ENCODE measurements at regions not wholly inside any gene's neighbourhood (a gene's known extent, or its start where the extent isn't known, plus 50 kb on each side); places are given as distances from the start of the nearest gene placed in this dataset.

GRCh38 chrX:9164086-9164485 lies 130.2 kb upstream of the FAM9B start:
- Histone ChIP-seq H3K27me3 (replicated peaks in 1 of 2; ENCODE audit: control insufficient read depth in 2 of 2, insufficient read depth in 2 of 2, low read length in 1 of 2) (no peaks in the 10 kb centered on the region), H3K36me3 (ENCODE audit: control insufficient read depth in 2 of 2, insufficient read depth in 2 of 2, low read length in 1 of 2) (no peaks in the 10 kb centered on the region), H3K4me3 (no peak overlapping the region), H3K4me2 (ENCODE audit: control insufficient read depth, insufficient read depth) (no peak overlapping the region), H3K79me2 (ENCODE audit: control insufficient read depth, insufficient read depth, low read length) (no peaks in the 10 kb centered on the region), H3K9ac (ENCODE audit: control insufficient read depth, insufficient read depth, low read length) (no peak overlapping the region), H3K9me3 (replicated peaks; ENCODE audit: control insufficient read depth, insufficient read depth, low read length) (no peaks in the 10 kb centered on the region; the same call in 2 of the 3 replicates), H2AFZ (ENCODE audit: control insufficient read depth, low read depth, low read length) (no peak overlapping the region), H3K4me1 (ENCODE audit: control insufficient read depth, insufficient read depth, low read length) (no peaks in the 10 kb centered on the region), H4K20me1 (ENCODE audit: control insufficient read depth, insufficient read depth) (no peaks in the 10 kb centered on the region), H3K27ac (ENCODE audit: control insufficient read depth, insufficient read depth) (no peak overlapping the region)
- SMC1A ChIA-PET (ENCODE audit: uncharacterized antibody, unreplicated experiment): no interaction called here
- BruUV-seq (replicated peaks): no TSS peak
- 27% methylated on average over 6 of the region's 7 CpGs for WGBS (ENCODE audit: insufficient coverage, insufficient replicate concordance, low lambda C conversion rate, missing lambda C conversion rate)
- RAD21 ChIA-PET (ENCODE audit: unreplicated experiment): no interaction called here
- no peak for DNase-seq (ENCODE audit: low read depth, low spot score)
- in situ Hi-C loops (cut with MboI) (no loop called here), intact Hi-C loops (cut with micrococcal nuclease; ENCODE audit: unreplicated experiment) (no loop called here)
- no peak for TF ChIP-seq POU2F2 (IDR thresholded peaks at IDR 0.05; ENCODE audit: borderline replicate concordance, low read depth, low read length)
- POLR2A ChIA-PET: no interaction called here
- CTCF ChIA-PET: no interaction called here
- ATAC-seq: no peak
- FAIRE-seq: no peak

- H3K79me2 ChIP-seq (ENCODE audit: control insufficient read depth, insufficient read depth, low read length): no peaks in the 10 kb centered on the region
- ATAC-seq (no peak), FAIRE-seq (no peak), DNase-seq (ENCODE audit: low read depth, low spot score) (no peak)
- no peak overlapping the region for H3K9ac ChIP-seq (ENCODE audit: control insufficient read depth, insufficient read depth, low read length)
- SMC1A ChIA-PET (ENCODE audit: uncharacterized antibody, unreplicated experiment): no interaction called here
- POLR2A ChIA-PET: no interaction called here
- no peaks in the 10 kb centered on the region for H3K27me3 ChIP-seq (replicated peaks in 1 of 2; ENCODE audit: control insufficient read depth in 2 of 2, insufficient read depth in 2 of 2, low read length in 1 of 2)
- H3K4me2 ChIP-seq (ENCODE audit: control insufficient read depth, insufficient read depth): no peak overlapping the region
- no peaks in the 10 kb centered on the region; the same call in 2 of the 3 replicates for H3K9me3 ChIP-seq (replicated peaks; ENCODE audit: control insufficient read depth, insufficient read depth, low read length)
- intact Hi-C loops (cut with micrococcal nuclease; ENCODE audit: unreplicated experiment): no loop called here
- 58% methylated on average over 11 of the region's 11 CpGs for WGBS (ENCODE audit: insufficient coverage, insufficient replicate concordance, low lambda C conversion rate, missing lambda C conversion rate)
- no peak for TF ChIP-seq NRF1 (conservative IDR thresholded peaks at IDR 0.05; ENCODE audit: low read depth, low read length)
- CTCF ChIA-PET: no interaction called here
- H3K27ac ChIP-seq (ENCODE audit: control insufficient read depth, insufficient read depth): no peak overlapping the region
- H4K20me1 ChIP-seq (ENCODE audit: control insufficient read depth, insufficient read depth): no peaks in the 10 kb centered on the region
- no peaks in the 10 kb centered on the region for H3K36me3 ChIP-seq (ENCODE audit: control insufficient read depth in 2 of 2, insufficient read depth in 2 of 2, low read length in 1 of 2)
- H3K4me3 ChIP-seq: no peak overlapping the region
- no peak overlapping the region for H2AFZ ChIP-seq (ENCODE audit: control insufficient read depth, low read depth, low read length)
- BruUV-seq (replicated peaks): no TSS peak
- H3K4me1 ChIP-seq (ENCODE audit: control insufficient read depth, insufficient read depth, low read length): no peaks in the 10 kb centered on the region
- RAD21 ChIA-PET (ENCODE audit: unreplicated experiment): no interaction called here
- in situ Hi-C loops (cut with MboI): no loop called here
Measured at GRCh38 chrX:9164533-9165426, 130.9 kb upstream of the FAM9B start.

All from GM12878 (cell line).